ENCODE measurements at regions not wholly inside any gene's neighbourhood (a gene's known extent, or its start where the extent isn't known, plus 50 kb on each side); places are given as distances from the start of the nearest gene placed in this dataset.

GRCh38 chr2:20541294-20541640, 94.4 kb downstream of the RHOB start:
- intact Hi-C loops (cut with DNase I) = no loop called here
- H3K27me3 ChIP-seq (ENCODE audit: insufficient read depth in 3 of 3, low read length in 2 of 3) = no peaks in the 10 kb centered on the region
- no peaks in the 10 kb centered on the region for H3K9me3 ChIP-seq
- peaks cover 65% of the 10 kb centered on the region for H3K4me1 ChIP-seq
- H3K27ac ChIP-seq = no peak overlapping the region
- H3K4me3 ChIP-seq = no peak overlapping the region
- no peaks in the 10 kb centered on the region for H3K36me3 ChIP-seq (ENCODE audit: insufficient read depth in 1 of 2, low read depth in 1 of 2)
- DNase-seq (no peak), ATAC-seq (no peak)
- 94 to 99% (median 95%) methylated on average over 7 of the region's 7 CpGs for WGBS, 3 donors
- TF ChIP-seq CTCF (IDR thresholded peaks at IDR 0.05) = no peak

- intact Hi-C loops (cut with DNase I) = no loop called here
- H3K4me3 ChIP-seq = no peak overlapping the region
- DNase-seq (no peak), ATAC-seq (no peak)
- no peak for TF ChIP-seq CTCF (IDR thresholded peaks at IDR 0.05)
- H3K27me3 ChIP-seq (ENCODE audit: insufficient read depth in 3 of 3, low read length in 2 of 3) = no peaks in the 10 kb centered on the region
- H3K27ac ChIP-seq = no peak overlapping the region
- H3K36me3 ChIP-seq (ENCODE audit: insufficient read depth in 1 of 2, low read depth in 1 of 2) = no peaks in the 10 kb centered on the region
- H3K9me3 ChIP-seq = no peaks in the 10 kb centered on the region
- H3K4me1 ChIP-seq = peaks cover 62% of the 10 kb centered on the region
- WGBS, 3 donors = 95 to 99% (median 97%) methylated on average over 5 of the region's 5 CpGs
These were observed 94.8 kb downstream of the RHOB start for GRCh38 chr2:20541651-20542050.

GRCh38 chr2:20542269-20542668, 95.4 kb downstream of the RHOB start:
- Histone ChIP-seq H3K4me3 (no peak overlapping the region), H3K27ac (no peak overlapping the region)

GRCh38 chr2:20542746-20543468, 96.0 kb downstream of the RHOB start:
- Histone ChIP-seq H3K9me3 (no peaks in the 10 kb centered on the region), H3K27ac (peak overlapping the region; percentile 89), H3K4me3 (peak overlapping the region; percentile 35), H3K4me1 (peaks cover 49% of the 10 kb centered on the region), H3K27me3 (ENCODE audit: insufficient read depth in 3 of 3, low read length in 2 of 3) (no peaks in the 10 kb centered on the region), H3K36me3 (ENCODE audit: insufficient read depth in 1 of 2, low read depth in 1 of 2) (no peaks in the 10 kb centered on the region)
- no peak for TF ChIP-seq CTCF (IDR thresholded peaks at IDR 0.05)
- ATAC-seq (peak in 3 of 4 donors; percentile 26 to 48 (median 33)), DNase-seq (peak; percentile 56 to 70)
- intact Hi-C loops (cut with DNase I) = no loop called here
- 22 to 49% (median 31%) methylated on average over 13 of the region's 13 CpGs for whole genome bisulfite sequencing, 3 donors

More at GRCh38 chr2:20542269-20542668, 95.4 kb downstream of the RHOB start:
- no peaks in the 10 kb centered on the region for H3K27me3 ChIP-seq (ENCODE audit: insufficient read depth in 3 of 3, low read length in 2 of 3)
- no peaks in the 10 kb centered on the region for H3K9me3 ChIP-seq
- no peaks in the 10 kb centered on the region for H3K36me3 ChIP-seq (ENCODE audit: insufficient read depth in 1 of 2, low read depth in 1 of 2)
- DNase-seq (no peak), ATAC-seq (no peak)
- TF ChIP-seq CTCF (IDR thresholded peaks at IDR 0.05) = no peak
- peaks cover 55% of the 10 kb centered on the region for H3K4me1 ChIP-seq
- 92 to 97% (median 96%) methylated on average over 13 of the region's 13 CpGs for WGBS, 3 donors
- intact Hi-C loops (cut with DNase I) = no loop called here
